NCI-H345 (cell line): ENCODE measurements at regions not wholly inside any gene's neighbourhood (a gene's known extent, or its start where the extent isn't known, plus 50 kb on each side); places are given as distances from the start of the nearest gene placed in this dataset.
"Not testable (repeated sequence)": the region's sequence is repeated elsewhere in the genome, so short reads cannot be mapped to it uniquely, and the experiment has no call there.

ENCODE experiments used
- DNase-seq: peaks from one replicate; lab custom pipeline; 2025; lab: John Stamatoyannopoulos, UW

- no peak for DNase-seq
Observed at GRCh38 chr9:745761-746380, 95.6 kb upstream of the DMRT1 start.

GRCh38 chr9:746661-747434 lies 94.6 kb upstream of the DMRT1 start:
- no peak for DNase-seq

DNA sequence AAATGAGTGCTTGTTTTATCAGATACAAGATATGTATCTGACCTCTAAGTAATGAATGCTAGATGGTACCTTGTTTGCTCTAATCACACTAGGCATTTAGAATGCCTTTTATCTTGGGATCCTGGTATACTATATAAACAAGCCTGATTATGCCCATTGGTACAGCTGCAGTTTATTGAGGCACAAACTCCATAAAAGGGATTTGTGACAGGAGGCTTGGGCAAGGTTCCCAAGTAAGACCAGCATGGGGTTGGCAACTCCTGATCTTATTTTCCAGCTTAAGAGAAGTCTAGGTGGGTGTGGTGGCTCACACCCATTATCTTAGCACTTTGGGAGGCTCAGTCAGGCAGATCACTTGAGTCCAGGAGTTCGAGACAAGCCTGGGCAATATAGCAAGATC lies 93.9 kb upstream of the DMRT1 start:
- no peak for DNase-seq

DNA sequence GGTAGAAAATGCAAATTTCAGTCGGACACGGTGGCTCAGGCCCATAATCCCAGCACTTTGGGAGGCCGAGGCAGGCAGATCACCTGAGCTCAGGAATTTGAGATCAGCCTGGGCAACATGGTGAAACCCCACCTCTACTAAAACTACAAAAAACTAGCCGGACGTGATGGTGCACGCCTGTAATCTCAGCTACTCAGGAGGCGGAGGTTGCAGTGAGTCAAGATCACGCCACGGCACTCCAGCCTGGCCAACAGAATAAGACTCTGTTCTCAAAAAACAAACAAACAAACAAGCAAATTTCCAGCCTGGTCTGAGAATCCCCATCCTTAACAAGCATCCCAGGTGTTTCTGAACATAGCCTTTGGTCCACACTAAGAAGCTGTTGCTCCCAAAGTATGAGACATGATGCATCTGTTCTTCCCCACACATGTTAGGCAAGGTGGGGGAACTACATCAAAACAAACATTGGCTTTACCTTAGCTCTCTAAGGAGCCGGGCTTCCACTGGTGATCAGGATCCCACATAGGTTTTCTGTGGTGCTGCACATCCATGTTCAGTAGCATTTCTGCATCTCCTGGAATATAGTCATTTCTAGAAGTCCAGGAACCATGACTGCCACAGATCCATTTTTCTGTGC lies 92.5 kb upstream of the DMRT1 start:
- DNase-seq: no peak

- DNase-seq: no peak
Observed at GRCh38 chr9:749716-750115, 91.8 kb upstream of the DMRT1 start.

DNA sequence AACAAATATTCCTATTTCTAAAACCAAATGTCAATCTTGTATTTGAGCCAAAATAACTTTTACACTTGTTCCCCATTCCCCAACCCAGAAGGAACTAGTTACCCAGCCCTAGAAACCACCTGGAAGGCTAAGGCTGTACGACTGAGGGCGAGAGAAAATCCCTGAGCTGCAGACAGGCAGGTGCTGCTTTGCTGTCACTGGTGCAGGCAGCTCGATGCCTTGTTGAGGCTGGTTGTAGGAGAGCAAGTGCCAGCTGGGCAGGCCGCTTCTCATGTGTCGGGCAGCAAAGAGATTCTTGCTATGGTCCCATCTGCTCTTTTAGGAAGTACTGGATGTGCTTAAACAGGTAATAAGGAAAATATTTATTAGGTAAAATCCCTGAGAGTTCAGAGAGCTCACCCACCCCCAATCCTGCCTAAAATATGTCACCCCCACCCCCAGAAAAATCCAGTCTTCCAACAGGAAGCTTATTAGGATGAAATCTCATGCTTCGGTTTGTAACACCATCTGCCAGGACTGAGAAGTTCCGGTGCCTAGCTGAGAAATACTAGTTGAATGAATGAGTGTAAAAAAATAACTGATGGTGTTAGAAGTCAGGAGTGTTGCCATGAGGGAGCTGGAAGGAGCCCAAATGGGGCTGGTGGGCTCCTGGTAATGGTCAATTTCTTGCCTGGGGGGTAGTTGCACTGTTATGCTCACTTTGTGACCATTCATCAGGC lies 91.1 kb upstream of the DMRT1 start:
- DNase-seq: no peak

GRCh38 chr9:751137-752051 lies 90.1 kb upstream of the DMRT1 start:
- DNase-seq: no peak

- DNase-seq: no peak
Observed at GRCh38 chr9:752201-752600, 89.3 kb upstream of the DMRT1 start.

GRCh38 chr9:752681-753200 lies 88.8 kb upstream of the DMRT1 start:
- no peak for DNase-seq

DNA sequence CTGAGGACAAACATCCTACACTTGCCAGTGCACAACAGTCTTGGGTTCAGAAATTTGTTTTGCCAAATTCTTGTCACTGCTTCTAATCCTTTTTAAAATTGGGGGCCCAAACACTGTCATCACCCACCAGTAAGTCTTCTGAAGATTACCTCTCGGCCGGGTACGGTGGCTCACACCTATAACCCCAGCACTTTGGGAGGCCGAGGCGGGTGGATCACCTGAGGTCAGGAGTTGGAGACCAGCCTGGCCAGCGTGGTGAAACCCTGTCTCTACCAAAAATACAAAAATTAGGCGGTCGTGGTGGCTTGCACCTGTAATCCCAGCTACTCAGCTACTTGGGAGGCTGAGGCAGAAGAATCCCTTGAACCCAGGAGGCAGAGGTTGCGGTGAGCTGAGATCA lies 87.8 kb upstream of the DMRT1 start:
- not testable (repeated sequence) for DNase-seq

DNA sequence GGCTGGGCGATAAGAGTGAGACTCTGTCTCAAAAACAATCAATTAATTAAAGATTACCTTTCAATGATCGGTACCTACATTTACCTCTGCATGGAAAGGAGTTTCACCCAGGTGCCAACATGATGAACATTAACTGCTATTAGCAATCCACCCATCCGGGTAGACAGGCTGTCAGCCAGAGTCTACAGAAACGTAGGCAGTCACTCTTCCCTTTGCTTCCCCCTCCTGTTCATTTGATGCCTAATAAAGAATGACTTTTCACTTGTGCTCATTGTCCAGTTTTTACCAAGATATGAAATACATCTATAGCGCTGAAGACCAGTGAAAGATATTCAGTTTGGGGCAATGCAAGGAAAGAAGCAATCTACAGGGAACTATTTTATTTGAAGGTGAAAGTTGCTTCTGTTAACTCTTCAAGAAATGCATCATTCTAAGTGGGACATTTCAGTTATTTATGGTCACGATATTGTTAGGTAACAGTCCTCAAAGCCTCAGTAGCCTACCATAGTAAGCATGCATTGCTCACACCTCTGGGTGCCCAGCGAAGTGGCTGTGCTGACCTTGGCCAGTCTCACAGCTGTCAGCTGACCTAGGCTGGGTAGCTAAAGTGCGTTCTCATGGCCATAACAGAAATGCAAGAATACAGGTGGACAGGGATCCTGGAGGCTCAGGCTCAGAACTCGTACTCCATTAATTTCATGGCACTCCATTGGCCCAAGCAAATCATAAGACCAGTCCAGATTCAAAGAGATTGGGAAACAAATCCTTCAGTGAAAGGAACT lies 87.2 kb upstream of the DMRT1 start:
- DNase-seq: no peak

DNA sequence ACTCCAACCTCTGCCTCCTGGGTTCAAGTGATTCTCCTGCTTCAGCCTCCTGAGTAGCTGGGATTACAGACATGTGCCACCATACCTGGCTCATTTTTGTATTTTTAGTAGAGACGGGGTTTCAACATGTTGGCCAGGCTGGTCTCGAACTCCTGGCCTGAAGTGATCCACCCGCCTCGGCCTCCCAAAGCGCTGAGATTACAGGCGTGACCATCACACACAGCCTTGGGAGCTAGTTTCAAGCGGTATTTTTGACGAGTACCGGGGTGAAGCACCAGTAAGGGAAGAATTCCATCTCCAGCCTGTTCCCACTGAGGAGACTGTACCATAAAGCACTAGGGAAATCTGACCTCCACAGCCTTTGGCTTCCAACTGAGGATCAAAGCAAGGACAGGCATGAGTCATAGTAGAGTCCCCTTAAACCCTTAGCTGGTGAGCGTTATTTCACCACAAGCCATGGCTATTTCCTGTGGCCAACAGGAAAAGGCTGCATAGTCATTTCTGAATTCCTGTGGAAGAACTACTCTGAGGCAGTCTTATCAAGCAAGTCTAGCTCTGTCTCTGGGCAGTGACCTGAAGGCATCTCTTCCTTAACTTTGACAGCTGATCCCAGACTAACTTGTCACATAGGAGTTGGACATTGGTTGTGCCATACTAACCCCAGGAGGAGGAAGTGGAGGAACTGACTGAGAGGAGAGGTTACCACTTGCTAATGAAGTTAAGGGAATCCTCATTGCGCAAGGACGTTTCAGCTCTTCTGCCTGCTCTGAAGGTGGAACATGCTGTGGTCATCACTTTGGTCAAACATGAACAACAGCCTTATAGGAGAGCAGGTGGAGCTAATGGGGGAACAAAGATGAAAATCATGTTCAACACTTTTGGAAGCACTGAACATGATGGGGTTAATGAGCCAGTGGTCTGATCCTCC lies 85.8 kb upstream of the DMRT1 start:
- no peak for DNase-seq

GRCh38 chr9:757246-757881 lies 84.1 kb upstream of the DMRT1 start:
- DNase-seq: peak; percentile 18

DNA sequence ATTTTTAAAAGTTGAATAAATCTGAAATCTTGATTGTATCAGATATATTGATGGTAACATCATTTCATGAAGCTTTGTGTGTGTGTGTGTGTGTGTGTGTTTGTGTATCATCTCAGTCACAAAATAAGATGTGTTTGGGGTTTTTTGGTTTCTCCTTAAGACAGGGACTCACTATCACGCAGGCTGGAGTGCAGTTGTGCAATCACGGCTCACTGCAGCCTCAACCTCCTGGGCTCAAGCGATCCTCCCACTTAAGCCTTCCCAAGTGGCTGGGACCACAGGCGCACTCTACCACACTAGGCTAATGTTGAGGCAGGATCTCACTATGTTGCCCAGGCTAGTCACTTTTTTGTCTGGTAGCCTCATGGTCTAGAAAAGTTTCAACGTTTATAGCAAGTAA lies 83.4 kb upstream of the DMRT1 start:
- DNase-seq: no peak

- no peak for DNase-seq
Observed at GRCh38 chr9:759541-759940, 82.0 kb upstream of the DMRT1 start.

GRCh38 chr9:759983-760736 lies 81.3 kb upstream of the DMRT1 start:
- no peak for DNase-seq

DNA sequence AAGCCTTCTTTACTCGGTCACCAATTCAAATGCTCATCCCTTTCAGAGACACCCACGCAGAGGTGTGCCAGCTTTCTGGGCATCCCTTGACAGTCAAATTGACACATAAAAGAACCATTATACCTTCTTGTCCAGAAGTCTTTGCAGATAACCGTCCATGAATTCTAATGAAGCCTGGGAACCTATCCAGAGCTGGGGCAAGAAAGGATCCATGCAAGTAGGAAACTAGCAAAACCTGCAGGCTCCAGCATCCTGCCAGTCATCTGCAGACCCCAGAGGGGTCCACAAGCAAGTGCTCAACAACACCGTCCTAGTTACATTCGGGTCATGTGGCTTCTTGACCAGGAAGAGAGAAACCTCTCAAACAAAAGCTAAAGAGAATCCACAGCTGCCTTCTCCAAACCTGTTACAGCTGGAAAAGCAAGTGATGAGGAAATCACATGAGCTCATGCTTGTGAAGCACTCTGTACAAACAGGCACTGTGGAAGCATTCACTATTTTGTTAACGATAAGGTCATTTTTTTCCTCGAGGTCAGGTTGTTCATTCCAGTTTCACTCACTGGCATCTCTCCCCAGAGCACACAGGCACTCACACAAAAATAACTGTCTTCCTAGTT lies 80.2 kb upstream of the DMRT1 start:
- DNase-seq: no peak
